ENCODE measurements at regions not wholly inside any gene's neighbourhood (a gene's known extent, or its start where the extent isn't known, plus 50 kb on each side); places are given as distances from the start of the nearest gene placed in this dataset.

- TF ChIP-seq CTCF (optimal IDR thresholded peaks at IDR 0.05 in 1 of 3, IDR thresholded peaks at IDR 0.05 in 1 of 3, conservative IDR thresholded peaks at IDR 0.05 in 1 of 3; ENCODE audit: extremely low read depth in 1 of 3, insufficient read depth in 2 of 3, low read length in 3 of 3) = no peak
- no peak for TF ChIP-seq EZH2 (IDR thresholded peaks at IDR 0.05; ENCODE audit: low read length)
Measured at GRCh38 chr4:12583275-12583674, 900.9 kb downstream of the RAB28 start.

Data from keratinocyte (primary cell).